Body of pancreas (tissue), 4 donors: ENCODE measurements at regions not wholly inside any gene's neighbourhood (a gene's known extent, or its start where the extent isn't known, plus 50 kb on each side); places are given as distances from the start of the nearest gene placed in this dataset.

Experiments used
- CTCF ChIP-seq, 7 experiments: fragments of 450-650 bp in 4 of 7; fragments of 200-600 bp in 3 of 7; sonication (generic) in 3 of 7; IDR thresholded peaks; one replicate each; pipeline ENCODE4 v1.5.1; 2016 to 2019; ENCODE audit warnings: antibody characterized with exemption in 7 of 7
- POLR2A ChIP-seq, 3 donors: fragments of 450-650 bp; IDR thresholded peaks; one replicate each; pipeline ENCODE4 v1.6.1; 2016; ENCODE audit warnings: antibody characterized with exemption in 3 of 3, mild to moderate bottlenecking in 2 of 3

GRCh38 chr7:67621704-67622103 is 625.1 kb downstream of the TYW1 start:
- TF ChIP-seq POLR2A (IDR thresholded peaks at IDR 0.05) (no peak), CTCF (IDR thresholded peaks at IDR 0.05) (no peak)
